ENCODE measurements at regions not wholly inside any gene's neighbourhood (a gene's known extent, or its start where the extent isn't known, plus 50 kb on each side); places are given as distances from the start of the nearest gene placed in this dataset.

DNA sequence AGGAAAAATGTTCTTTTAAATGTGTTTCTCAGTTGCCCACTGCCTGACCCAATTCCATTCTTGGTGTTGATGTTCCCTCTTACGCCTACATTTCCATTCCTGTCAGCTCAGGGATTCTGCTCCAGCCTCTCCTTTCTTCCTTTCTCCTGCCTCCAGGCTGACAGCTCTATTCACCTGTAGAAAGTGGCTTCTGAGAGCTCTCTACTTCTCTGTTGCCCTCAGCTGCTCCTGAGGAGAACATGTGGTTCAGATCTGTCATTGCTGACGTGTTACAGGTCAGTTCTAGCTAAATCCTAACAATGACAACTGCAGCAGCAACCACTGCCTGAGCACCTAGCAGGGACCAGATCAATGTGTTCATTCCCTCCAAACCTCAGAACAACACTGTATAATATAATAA, 144.9 kb upstream of the PLAAT1 start:
- Histone ChIP-seq H3K36me3 (ENCODE audit: control insufficient read depth, low read length) (no peaks in the 10 kb centered on the region), H3K27me3 (ENCODE audit: control insufficient read depth, low read length) (no peaks in the 10 kb centered on the region), H3K79me2 (ENCODE audit: control insufficient read depth, low read length) (no peaks in the 10 kb centered on the region), H3K4me1 (ENCODE audit: control insufficient read depth, low read length) (no peaks in the 10 kb centered on the region), H3K27ac (ENCODE audit: low read depth, low read length) (no peak overlapping the region), H4K20me1 (ENCODE audit: control insufficient read depth, insufficient read depth, low read depth, low read length) (no peaks in the 10 kb centered on the region), H3F3A (ENCODE audit: control insufficient read depth, insufficient read depth) (no peaks in the 10 kb centered on the region), H3K9me3 (ENCODE audit: control insufficient read depth, insufficient read depth, low read length) (no peaks in the 10 kb centered on the region), H3K4me3 (ENCODE audit: low read length) (no peak overlapping the region), H3K9me2 (replicated peaks; ENCODE audit: control insufficient read depth, low read length) (no peaks in the 10 kb centered on the region), H3K4me2 (ENCODE audit: low read length) (no peak overlapping the region)
- TF ChIP-seq, protein P1, sequence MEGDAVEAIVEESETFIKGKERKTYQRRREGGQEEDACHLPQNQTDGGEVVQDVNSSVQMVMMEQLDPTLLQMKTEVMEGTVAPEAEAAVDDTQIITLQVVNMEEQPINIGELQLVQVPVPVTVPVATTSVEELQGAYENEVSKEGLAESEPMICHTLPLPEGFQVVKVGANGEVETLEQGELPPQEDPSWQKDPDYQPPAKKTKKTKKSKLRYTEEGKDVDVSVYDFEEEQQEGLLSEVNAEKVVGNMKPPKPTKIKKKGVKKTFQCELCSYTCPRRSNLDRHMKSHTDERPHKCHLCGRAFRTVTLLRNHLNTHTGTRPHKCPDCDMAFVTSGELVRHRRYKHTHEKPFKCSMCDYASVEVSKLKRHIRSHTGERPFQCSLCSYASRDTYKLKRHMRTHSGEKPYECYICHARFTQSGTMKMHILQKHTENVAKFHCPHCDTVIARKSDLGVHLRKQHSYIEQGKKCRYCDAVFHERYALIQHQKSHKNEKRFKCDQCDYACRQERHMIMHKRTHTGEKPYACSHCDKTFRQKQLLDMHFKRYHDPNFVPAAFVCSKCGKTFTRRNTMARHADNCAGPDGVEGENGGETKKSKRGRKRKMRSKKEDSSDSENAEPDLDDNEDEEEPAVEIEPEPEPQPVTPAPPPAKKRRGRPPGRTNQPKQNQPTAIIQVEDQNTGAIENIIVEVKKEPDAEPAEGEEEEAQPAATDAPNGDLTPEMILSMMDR (IDR thresholded peaks at IDR 0.05; ENCODE audit: low read depth, low read length, poor library complexity, severe bottlenecking), result no peak
- no peak for TF ChIP-seq EZH2phosphoT487 (IDR thresholded peaks at IDR 0.05; ENCODE audit: borderline replicate concordance, low read length)

DNA sequence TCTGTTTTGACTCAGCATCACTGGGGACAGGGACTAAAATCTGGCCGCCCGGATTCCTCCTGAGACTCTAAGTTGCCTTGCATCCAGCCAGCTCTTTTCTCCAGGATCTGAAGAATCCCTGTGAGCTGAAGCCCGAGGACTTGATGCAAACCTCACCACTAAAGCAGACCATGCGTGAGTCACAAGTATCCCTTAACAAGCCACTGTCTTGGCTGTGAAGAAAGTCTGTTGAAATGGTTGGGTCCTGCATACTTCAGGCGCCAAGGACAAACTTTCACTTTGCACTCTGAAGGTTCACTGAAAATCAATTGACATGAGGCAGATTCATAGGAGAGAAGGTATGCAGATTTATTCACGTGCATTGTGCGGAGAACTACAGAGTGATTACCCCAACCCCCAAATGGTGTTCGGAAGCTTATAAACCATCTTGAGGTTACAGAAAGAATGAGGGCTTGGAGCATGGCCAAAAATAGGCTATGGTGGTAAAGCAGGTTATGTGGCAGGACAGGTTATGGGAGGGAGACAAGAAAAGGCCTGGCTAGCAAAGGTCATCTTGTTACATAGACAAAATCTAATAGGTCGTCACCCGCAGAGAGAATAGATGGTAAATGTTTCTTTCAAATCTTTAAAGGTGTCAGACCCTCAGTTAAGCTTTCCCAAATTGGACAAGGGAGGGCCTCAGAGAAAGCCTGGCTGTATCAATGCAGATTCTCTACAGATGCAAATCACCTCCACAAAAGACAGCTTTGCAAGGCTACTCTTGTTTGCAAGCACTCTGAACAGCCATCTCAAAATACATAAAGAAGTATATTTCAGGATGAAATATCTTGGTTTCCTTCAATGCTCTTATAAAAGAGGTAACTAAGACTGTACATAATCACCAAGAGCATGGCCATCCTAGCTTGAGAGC, 126.3 kb upstream of the PLAAT1 start:
- H3F3A ChIP-seq (ENCODE audit: control insufficient read depth, insufficient read depth), result no peaks in the 10 kb centered on the region
- H3K4me1 ChIP-seq (ENCODE audit: control insufficient read depth, low read length), result no peaks in the 10 kb centered on the region
- H3K9me3 ChIP-seq (ENCODE audit: control insufficient read depth, insufficient read depth, low read length), result no peaks in the 10 kb centered on the region
- H3K27ac ChIP-seq (ENCODE audit: low read depth, low read length), result no peak overlapping the region
- H3K79me2 ChIP-seq (ENCODE audit: control insufficient read depth, low read length), result no peaks in the 10 kb centered on the region
- no peak overlapping the region for H3K4me3 ChIP-seq (ENCODE audit: low read length)
- H3K36me3 ChIP-seq (ENCODE audit: control insufficient read depth, low read length), result no peaks in the 10 kb centered on the region
- TF ChIP-seq EZH2phosphoT487 (IDR thresholded peaks at IDR 0.05; ENCODE audit: borderline replicate concordance, low read length), result no peak
- TF ChIP-seq, protein P1 (IDR thresholded peaks at IDR 0.05; ENCODE audit: low read depth, low read length, poor library complexity, severe bottlenecking), result no peak
- no peaks in the 10 kb centered on the region for H4K20me1 ChIP-seq (ENCODE audit: control insufficient read depth, insufficient read depth, low read depth, low read length)
- no peaks in the 10 kb centered on the region for H3K9me2 ChIP-seq (replicated peaks; ENCODE audit: control insufficient read depth, low read length)
- no peak overlapping the region for H3K4me2 ChIP-seq (ENCODE audit: low read length)
- H3K27me3 ChIP-seq (ENCODE audit: control insufficient read depth, low read length), result no peaks in the 10 kb centered on the region

DNA sequence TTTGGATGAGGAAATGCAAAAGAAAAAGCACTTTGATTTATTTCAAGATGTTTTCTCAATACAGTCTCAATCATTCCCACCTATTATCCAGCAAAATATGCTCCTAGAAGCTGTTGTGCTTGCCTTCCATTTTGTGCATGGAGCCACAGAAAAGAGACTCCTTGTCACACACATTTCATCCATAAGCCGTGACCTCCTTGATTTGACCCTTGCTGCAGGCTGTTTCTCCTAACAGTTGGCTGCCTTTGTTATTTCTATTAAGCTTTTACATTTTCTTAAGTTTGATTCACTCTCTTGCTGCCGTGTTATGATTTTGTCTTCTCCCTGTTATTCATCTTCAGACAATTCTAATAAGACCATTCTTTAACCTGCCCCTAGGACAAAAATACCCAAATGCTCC, 124.2 kb upstream of the PLAAT1 start:
- H3F3A ChIP-seq (ENCODE audit: control insufficient read depth, insufficient read depth), result no peaks in the 10 kb centered on the region
- H3K79me2 ChIP-seq (ENCODE audit: control insufficient read depth, low read length), result no peaks in the 10 kb centered on the region
- no peak overlapping the region for H3K4me2 ChIP-seq (ENCODE audit: low read length)
- no peak overlapping the region for H3K4me3 ChIP-seq (ENCODE audit: low read length)
- TF ChIP-seq, protein P1 (IDR thresholded peaks at IDR 0.05; ENCODE audit: low read depth, low read length, poor library complexity, severe bottlenecking), result no peak
- TF ChIP-seq EZH2phosphoT487 (IDR thresholded peaks at IDR 0.05; ENCODE audit: borderline replicate concordance, low read length), result no peak
- H3K9me2 ChIP-seq (replicated peaks; ENCODE audit: control insufficient read depth, low read length), result no peaks in the 10 kb centered on the region
- no peaks in the 10 kb centered on the region for H4K20me1 ChIP-seq (ENCODE audit: control insufficient read depth, insufficient read depth, low read depth, low read length)
- no peaks in the 10 kb centered on the region for H3K36me3 ChIP-seq (ENCODE audit: control insufficient read depth, low read length)
- H3K4me1 ChIP-seq (ENCODE audit: control insufficient read depth, low read length), result no peaks in the 10 kb centered on the region
- no peaks in the 10 kb centered on the region for H3K27me3 ChIP-seq (ENCODE audit: control insufficient read depth, low read length)
- H3K9me3 ChIP-seq (ENCODE audit: control insufficient read depth, insufficient read depth, low read length), result no peaks in the 10 kb centered on the region
- no peak overlapping the region for H3K27ac ChIP-seq (ENCODE audit: low read depth, low read length)
